ENCODE measurements at regions not wholly inside any gene's neighbourhood (a gene's known extent, or its start where the extent isn't known, plus 50 kb on each side); places are given as distances from the start of the nearest gene placed in this dataset.

DNA sequence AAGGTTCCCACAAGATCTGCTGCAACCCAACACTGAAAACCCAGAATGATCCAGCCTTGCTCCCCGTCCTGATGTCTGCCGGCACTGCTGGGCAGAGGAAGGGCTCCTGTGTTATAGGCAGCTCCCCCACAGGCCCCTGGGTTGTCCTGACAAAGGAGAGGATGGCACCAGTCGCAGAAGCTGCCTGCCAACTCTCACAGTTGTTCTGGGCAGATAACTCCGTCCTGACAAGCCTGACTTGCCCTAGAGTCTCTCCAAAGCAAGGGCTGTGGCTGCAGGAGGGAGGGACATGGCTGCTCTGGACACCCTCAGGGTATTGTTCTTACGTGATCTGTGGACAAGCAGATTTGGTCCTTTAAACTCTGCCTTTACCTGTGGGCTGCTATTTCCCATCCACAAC, 243.8 kb downstream of the CDH26 start:
- TF ChIP-seq CTCF (IDR thresholded peaks at IDR 0.05) (no peak), TEAD4 (IDR thresholded peaks at IDR 0.05; ENCODE audit: borderline replicate concordance, insufficient read depth) (no peak), RAD21 (IDR thresholded peaks at IDR 0.05; ENCODE audit: low read length) (no peak), RCOR1 (IDR thresholded peaks at IDR 0.05; ENCODE audit: low read length) (no peak), POLR2AphosphoS5 (IDR thresholded peaks at IDR 0.05; ENCODE audit: low read depth, low read length) (no peak), PBX3 (IDR thresholded peaks at IDR 0.05) (no peak), GABPA (IDR thresholded peaks at IDR 0.05; ENCODE audit: low read depth) (no peak), TAF1 (IDR thresholded peaks at IDR 0.05; ENCODE audit: borderline replicate concordance, low read depth, low read length) (no peak), JUND (IDR thresholded peaks at IDR 0.05) (no peak), ZBTB33 (IDR thresholded peaks at IDR 0.05; ENCODE audit: borderline replicate concordance, low read depth) (no peak)

All from SK-N-SH (cell line).